Mesendoderm (in vitro differentiated cells): ENCODE measurements at regions not wholly inside any gene's neighbourhood (a gene's known extent, or its start where the extent isn't known, plus 50 kb on each side); places are given as distances from the start of the nearest gene placed in this dataset.
A peak's percentile ranks its signal among the peaks of the same experiment; 100 is the strongest.
"Not testable (repeated sequence)": the region's sequence is repeated elsewhere in the genome, so short reads cannot be mapped to it uniquely, and the experiment has no call there.

Source experiments
- DNase-seq: peaks from one replicate; pipeline ENCODE4 v3.0.0; 2013
- H2AK5ac ChIP-seq: 2 replicates; pipeline ENCODE4 v1.6.1; 2013; ENCODE audit warnings: low read length, inconsistent platforms
- H2BK120ac ChIP-seq: 2 replicates; pipeline ENCODE4 v1.6.1; 2013; ENCODE audit warnings: low read depth, mild to moderate bottlenecking, low read length, moderate library complexity, mixed read lengths
- H2BK15ac ChIP-seq: replicated peaks from 2 replicates; pipeline ENCODE4 v1.6.1; 2013; ENCODE audit warnings: low read depth, mild to moderate bottlenecking, moderate library complexity
- H2BK5ac ChIP-seq: 2 replicates; pipeline ENCODE4 v1.6.1; 2013; ENCODE audit warnings: low read length, inconsistent platforms
- H3K18ac ChIP-seq: 2 replicates; pipeline ENCODE4 v1.6.1; 2013; ENCODE audit warnings: mild to moderate bottlenecking, low read length, mixed read lengths
- H3K23ac ChIP-seq: one replicate; pipeline ENCODE4 v1.6.1; 2013; ENCODE audit warnings: low read length
- H3K27ac ChIP-seq: 2 replicates; pipeline ENCODE4 v1.5.1; 2013; ENCODE audit warnings: low read depth, mild to moderate bottlenecking, inconsistent platforms, low read length, moderate library complexity
- H3K27me3 ChIP-seq: 2 replicates; pipeline ENCODE4 v1.6.1; 2013; ENCODE audit warnings: low read length, control low read depth, mild to moderate bottlenecking, inconsistent platforms; ENCODE audit not compliant: insufficient read depth, poor library complexity
- H3K36me3 ChIP-seq: 2 replicates; pipeline ENCODE4 v1.6.1; 2013; ENCODE audit warnings: low read length, inconsistent platforms; ENCODE audit not compliant: control insufficient read depth, insufficient read depth
- H3K4ac ChIP-seq: one replicate; pipeline ENCODE4 v1.6.1; 2013; ENCODE audit warnings: low read depth, mild to moderate bottlenecking, low read length, moderate library complexity
- H3K4me1 ChIP-seq: 2 replicates; pipeline ENCODE4 v1.6.1; 2013; ENCODE audit warnings: low read depth, low read length, inconsistent platforms; ENCODE audit not compliant: control insufficient read depth
- H3K4me2 ChIP-seq: 2 replicates; pipeline ENCODE4 v1.6.1; 2013; ENCODE audit warnings: low read length
- H3K4me3 ChIP-seq: 2 replicates; pipeline ENCODE4 v1.5.1; 2013; ENCODE audit warnings: mild to moderate bottlenecking, low read length
- H3K56ac ChIP-seq: one replicate; pipeline ENCODE4 v1.6.1; 2013; ENCODE audit warnings: low read length
- H3K79me1 ChIP-seq: 2 replicates; pipeline ENCODE4 v1.6.1; 2013; ENCODE audit warnings: low read length, inconsistent platforms
- H3K79me2 ChIP-seq: 2 replicates; pipeline ENCODE4 v1.6.1; 2013; ENCODE audit warnings: mild to moderate bottlenecking, low read length; ENCODE audit not compliant: control insufficient read depth, insufficient read depth
- H3K9ac ChIP-seq: 2 replicates; pipeline ENCODE4 v1.6.1; 2013; ENCODE audit warnings: low read length, inconsistent platforms
- H4K5ac ChIP-seq: one replicate; pipeline ENCODE4 v1.6.1; 2013; ENCODE audit warnings: low read length
- H4K8ac ChIP-seq: one replicate; pipeline ENCODE4 v1.6.1; 2013; ENCODE audit warnings: low read depth, mild to moderate bottlenecking, control low read depth, low read length, moderate library complexity
- WGBS: extraction: QIAGEN DNeasy Blood & Tissue Kit; methylation state at CpG from one replicate; pipeline ENCODE4 v1.1.7; 2013; ENCODE audit warnings: low lambda C conversion rate, missing lambda C conversion rate; ENCODE audit not compliant: insufficient coverage; ENCODE audit errors: extremely low coverage; 5-methylcytosine and 5-hydroxymethylcytosine counted together

GRCh38 chr16:60936189-60936588 lies 1100.0 kb downstream of the CDH8 start:
- H3K18ac ChIP-seq, H3K79me1 ChIP-seq, H3K23ac ChIP-seq, H2BK120ac ChIP-seq, H2AK5ac ChIP-seq, H2BK5ac ChIP-seq, H4K8ac ChIP-seq, H3K27ac ChIP-seq, H3K56ac ChIP-seq, DNase-seq, H3K4me3 ChIP-seq, H3K4me1 ChIP-seq, H3K9ac ChIP-seq, H3K4me2 ChIP-seq, H3K36me3 ChIP-seq, H3K27me3 ChIP-seq, H3K4ac ChIP-seq, H3K79me2 ChIP-seq, H2BK15ac ChIP-seq, H4K5ac ChIP-seq: not testable (repeated sequence)
- WGBS = no CpG with 5 or more reads among the region's 10 CpGs

GRCh38 chr16:60932600-60932999 lies 1103.6 kb downstream of the CDH8 start:
- H3K56ac ChIP-seq = no peak overlapping the region
- no peak overlapping the region for H2BK5ac ChIP-seq
- H2AK5ac ChIP-seq = no peak overlapping the region
- no peak overlapping the region for H4K5ac ChIP-seq
- DNase-seq = no peak
- WGBS = no CpG with 5 or more reads among the region's 3 CpGs
- H3K4ac ChIP-seq = no peak overlapping the region
- H3K4me3 ChIP-seq = no peak overlapping the region
- H3K4me1 ChIP-seq = no peaks in the 10 kb centered on the region
- no peaks in the 10 kb centered on the region for H3K27me3 ChIP-seq
- H3K23ac ChIP-seq = no peak overlapping the region
- no peak overlapping the region for H2BK120ac ChIP-seq
- H3K79me1 ChIP-seq = no peaks in the 10 kb centered on the region
- H2BK15ac ChIP-seq = no peak overlapping the region
- no peaks in the 10 kb centered on the region for H3K79me2 ChIP-seq
- no peak overlapping the region for H3K27ac ChIP-seq
- no peaks in the 10 kb centered on the region for H3K36me3 ChIP-seq
- no peak overlapping the region for H3K9ac ChIP-seq
- no peak overlapping the region for H3K18ac ChIP-seq
- no peak overlapping the region for H3K4me2 ChIP-seq
- no peak overlapping the region for H4K8ac ChIP-seq

- whole genome bisulfite sequencing = no CpG with 5 or more reads among the region's 5 CpGs
- H3K79me1 ChIP-seq = no peaks in the 10 kb centered on the region
Observed at GRCh38 chr16:60930291-60930690, 1105.9 kb downstream of the CDH8 start.

GRCh38 chr16:60922920-60923319 lies 1113.3 kb downstream of the CDH8 start:
- no peak overlapping the region for H2AK5ac ChIP-seq
- H3K27ac ChIP-seq = no peak overlapping the region
- H2BK15ac ChIP-seq = no peak overlapping the region
- H3K36me3 ChIP-seq = no peaks in the 10 kb centered on the region
- no peaks in the 10 kb centered on the region for H3K79me2 ChIP-seq
- H3K79me1 ChIP-seq = no peaks in the 10 kb centered on the region
- H3K4ac ChIP-seq = no peak overlapping the region
- no peaks in the 10 kb centered on the region for H3K4me1 ChIP-seq
- no peak overlapping the region for H2BK120ac ChIP-seq
- no peaks in the 10 kb centered on the region for H3K27me3 ChIP-seq
- H3K9ac ChIP-seq = no peak overlapping the region
- no peak overlapping the region for H4K5ac ChIP-seq
- no peak for DNase-seq
- no peak overlapping the region for H2BK5ac ChIP-seq
- no CpG with 5 or more reads among the region's 2 CpGs for WGBS
- no peak overlapping the region for H3K4me2 ChIP-seq
- H3K23ac ChIP-seq = no peak overlapping the region
- H3K4me3 ChIP-seq = no peak overlapping the region
- no peak overlapping the region for H3K56ac ChIP-seq
- no peak overlapping the region for H3K18ac ChIP-seq
- H4K8ac ChIP-seq = no peak overlapping the region

More at GRCh38 chr16:60930291-60930690, 1105.9 kb downstream of the CDH8 start:
- Histone ChIP-seq H4K5ac (no peak overlapping the region), H3K9ac (no peak overlapping the region), H3K56ac (no peak overlapping the region), H3K4me1 (no peaks in the 10 kb centered on the region), H3K4ac (no peak overlapping the region), H2BK15ac (no peak overlapping the region), H2BK5ac (no peak overlapping the region), H3K4me2 (no peak overlapping the region), H4K8ac (no peak overlapping the region), H3K18ac (no peak overlapping the region), H3K27me3 (no peaks in the 10 kb centered on the region), H3K4me3 (no peak overlapping the region), H3K36me3 (no peaks in the 10 kb centered on the region), H3K79me2 (no peaks in the 10 kb centered on the region), H2BK120ac (no peak overlapping the region), H3K23ac (no peak overlapping the region), H3K27ac (no peak overlapping the region), H2AK5ac (no peak overlapping the region)
- DNase-seq = no peak

GRCh38 chr16:60914334-60914733 lies 1121.9 kb downstream of the CDH8 start:
- H3K79me1 ChIP-seq = no peaks in the 10 kb centered on the region
- H3K4me1 ChIP-seq = no peaks in the 10 kb centered on the region
- H4K5ac ChIP-seq = no peak overlapping the region
- no peak overlapping the region for H3K56ac ChIP-seq
- H2BK120ac ChIP-seq = no peak overlapping the region
- H3K23ac ChIP-seq = no peak overlapping the region
- no peak overlapping the region for H3K4me2 ChIP-seq
- no peaks in the 10 kb centered on the region for H3K36me3 ChIP-seq
- H4K8ac ChIP-seq = no peak overlapping the region
- H3K9ac ChIP-seq = no peak overlapping the region
- H3K18ac ChIP-seq = no peak overlapping the region
- H2AK5ac ChIP-seq = no peak overlapping the region
- no peak overlapping the region for H2BK15ac ChIP-seq
- H3K27ac ChIP-seq = no peak overlapping the region
- H3K4ac ChIP-seq = no peak overlapping the region
- DNase-seq = no peak
- WGBS = 100% methylated on average over 1 of the region's 3 CpGs
- H3K27me3 ChIP-seq = no peaks in the 10 kb centered on the region
- H2BK5ac ChIP-seq = no peak overlapping the region
- H3K4me3 ChIP-seq = no peak overlapping the region
- no peaks in the 10 kb centered on the region for H3K79me2 ChIP-seq

GRCh38 chr16:60907645-60908044 lies 1128.6 kb downstream of the CDH8 start:
- Histone ChIP-seq H3K79me2 (no peaks in the 10 kb centered on the region), H4K8ac (no peak overlapping the region), H3K18ac (no peak overlapping the region), H3K27ac (no peak overlapping the region), H3K27me3 (no peaks in the 10 kb centered on the region), H3K4me3 (no peak overlapping the region), H4K5ac (no peak overlapping the region), H3K23ac (no peak overlapping the region), H3K9ac (no peak overlapping the region), H2BK5ac (no peak overlapping the region), H3K56ac (no peak overlapping the region), H2BK15ac (no peak overlapping the region), H2BK120ac (no peak overlapping the region), H3K4ac (no peak overlapping the region), H3K4me1 (no peaks in the 10 kb centered on the region), H3K4me2 (no peak overlapping the region), H3K79me1 (no peaks in the 10 kb centered on the region), H2AK5ac (no peak overlapping the region), H3K36me3 (no peaks in the 10 kb centered on the region)
- no CpG with 5 or more reads among the region's 4 CpGs for WGBS
- DNase-seq = peak; percentile 21
